H1 (cell line): ENCODE measurements at regions not wholly inside any gene's neighbourhood (a gene's known extent, or its start where the extent isn't known, plus 50 kb on each side); places are given as distances from the start of the nearest gene placed in this dataset.

Source experiments
- FOSL1 ChIP-seq: IDR thresholded peaks from 2 replicates; pipeline ENCODE4 v1.6.1; 2011; ENCODE audit warnings: mild to moderate bottlenecking, low read depth, low read length, moderate library complexity; ENCODE audit not compliant: insufficient read depth
- KDM5A ChIP-seq: fragments of 200-600 bp; IDR thresholded peaks from 2 replicates; pipeline ENCODE4 v1.7.1; 2012; ENCODE audit warnings: mild to moderate bottlenecking, low read length, inconsistent platforms, mixed read lengths
- POLR2AphosphoS5 ChIP-seq: IDR thresholded peaks from 2 replicates; pipeline ENCODE4 v1.6.1; 2011; ENCODE audit warnings: low read depth, low read length
- SP4 ChIP-seq: IDR thresholded peaks from 2 replicates; pipeline ENCODE4 v1.6.1; 2012; ENCODE audit warnings: low read length, inconsistent platforms
- SRF ChIP-seq: IDR thresholded peaks from 2 replicates; pipeline ENCODE4 v1.6.1; 2011; ENCODE audit warnings: mild to moderate bottlenecking, low read depth, low read length, moderate library complexity
- TCF12 ChIP-seq: IDR thresholded peaks from 2 replicates; pipeline ENCODE4 v1.6.1; 2011; ENCODE audit warnings: low read depth, mild to moderate bottlenecking, low read length
- ZNF274 ChIP-seq: IDR thresholded peaks from 2 replicates; pipeline ENCODE4 v1.7.0; 2012; ENCODE audit warnings: low read length, borderline replicate concordance; ENCODE audit errors: extremely low read depth
- TF ChIP-seq, protein P1 (sequence below): IDR thresholded peaks from 2 replicates; pipeline ENCODE4 v1.6.1; 2012; ENCODE audit warnings: inconsistent platforms
- TF ChIP-seq, protein P2 (sequence below): IDR thresholded peaks from 2 replicates; pipeline ENCODE4 v1.6.1; 2012; ENCODE audit warnings: inconsistent platforms

DNA sequence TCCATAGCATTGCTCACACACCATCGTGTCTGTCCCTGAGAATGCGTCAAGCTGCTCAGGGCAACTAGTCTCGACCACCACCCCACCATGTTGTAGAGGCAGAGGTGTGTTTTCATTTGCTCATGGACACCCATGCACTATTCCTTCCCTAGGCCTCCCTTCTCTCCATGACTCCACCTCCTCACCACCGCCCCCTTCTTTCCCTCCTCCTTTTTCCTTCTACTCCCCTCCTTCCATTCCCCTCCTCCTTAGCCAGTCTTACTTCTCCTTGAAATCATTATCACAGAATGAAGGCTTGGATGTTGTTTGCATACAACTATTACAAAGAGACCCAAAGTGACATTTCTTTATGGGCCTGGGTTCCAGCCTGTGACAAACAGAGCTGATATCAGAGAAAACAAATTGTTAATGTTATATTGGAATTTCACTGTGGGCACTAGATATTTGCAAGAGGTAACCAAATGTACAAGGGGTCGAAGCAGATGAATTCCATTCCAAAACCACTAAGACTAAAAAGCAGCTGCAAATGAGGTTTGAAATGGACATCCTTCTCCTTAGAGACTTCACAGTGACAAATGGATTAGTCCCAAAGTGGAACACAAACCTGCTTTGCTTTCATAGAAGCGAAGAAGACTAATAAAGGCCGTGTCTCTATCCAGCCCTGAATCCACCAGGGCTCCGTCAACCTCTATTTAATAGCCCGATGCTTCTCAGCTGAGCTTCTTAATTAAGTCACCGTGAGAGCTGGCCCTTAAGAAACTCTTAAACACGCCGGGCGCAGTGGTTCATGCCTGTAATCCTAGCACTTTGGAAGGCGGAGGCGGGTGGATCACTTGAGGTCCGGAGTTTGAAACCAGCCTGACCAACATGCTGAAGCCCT, 275.8 kb upstream of the SULF2 start (continued):
- TF ChIP-seq, protein P1, sequence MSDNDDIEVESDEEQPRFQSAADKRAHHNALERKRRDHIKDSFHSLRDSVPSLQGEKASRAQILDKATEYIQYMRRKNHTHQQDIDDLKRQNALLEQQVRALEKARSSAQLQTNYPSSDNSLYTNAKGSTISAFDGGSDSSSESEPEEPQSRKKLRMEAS, result no peak
- TF ChIP-seq POLR2AphosphoS5, result no peak
- TF ChIP-seq KDM5A, result no peak
- TF ChIP-seq FOSL1, result no peak
- TF ChIP-seq SP4, result no peak
- TF ChIP-seq SRF, result no peak
- TF ChIP-seq, protein P2, sequence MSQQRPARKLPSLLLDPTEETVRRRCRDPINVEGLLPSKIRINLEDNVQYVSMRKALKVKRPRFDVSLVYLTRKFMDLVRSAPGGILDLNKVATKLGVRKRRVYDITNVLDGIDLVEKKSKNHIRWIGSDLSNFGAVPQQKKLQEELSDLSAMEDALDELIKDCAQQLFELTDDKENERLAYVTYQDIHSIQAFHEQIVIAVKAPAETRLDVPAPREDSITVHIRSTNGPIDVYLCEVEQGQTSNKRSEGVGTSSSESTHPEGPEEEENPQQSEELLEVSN, result no peak
- TF ChIP-seq ZNF274, result no peak
- TF ChIP-seq TCF12, result no peak
